ENCODE measurements at regions not wholly inside any gene's neighbourhood (a gene's known extent, or its start where the extent isn't known, plus 50 kb on each side); places are given as distances from the start of the nearest gene placed in this dataset.
"Not testable (repeated sequence)": the region's sequence is repeated elsewhere in the genome, so short reads cannot be mapped to it uniquely, and the experiment has no call there.

GRCh38 chr7:20839196-20839735 is 52.6 kb upstream of the SP8 start:
- DNase-seq, result no peak

- no peak for DNase-seq
Measured at GRCh38 chr7:20839987-20840386, 53.3 kb upstream of the SP8 start.

- no peak for DNase-seq
Measured at GRCh38 chr7:20846791-20847190, 60.1 kb upstream of the SP8 start.

- no peak for DNase-seq
Measured at GRCh38 chr7:20858951-20859350, 72.3 kb upstream of the SP8 start.

GRCh38 chr7:20861468-20861867 is 74.8 kb upstream of the SP8 start:
- DNase-seq, result no peak

GRCh38 chr7:20862554-20862953 is 75.9 kb upstream of the SP8 start:
- DNase-seq, result no peak

- DNase-seq, result no peak
Measured at GRCh38 chr7:20864221-20864620, 77.5 kb upstream of the SP8 start.

- no peak for DNase-seq
Measured at GRCh38 chr7:20865684-20866083, 79.0 kb upstream of the SP8 start.

GRCh38 chr7:20870977-20871376 is 84.3 kb upstream of the SP8 start:
- no peak for DNase-seq

- no peak for DNase-seq
Measured at GRCh38 chr7:20892776-20893175, 106.1 kb upstream of the SP8 start.

- no peak for DNase-seq
Measured at GRCh38 chr7:20894806-20895205, 108.1 kb upstream of the SP8 start.

GRCh38 chr7:20895563-20895962 is 108.9 kb upstream of the SP8 start:
- no peak for DNase-seq

- DNase-seq, result no peak
Measured at GRCh38 chr7:20896996-20897395, 110.3 kb upstream of the SP8 start.

GRCh38 chr7:20906801-20907453 is 120.2 kb upstream of the SP8 start:
- no peak for DNase-seq

GRCh38 chr7:20911081-20911480 is 124.4 kb upstream of the SP8 start:
- no peak for DNase-seq

- no peak for DNase-seq
Measured at GRCh38 chr7:20913853-20914252, 127.2 kb upstream of the SP8 start.

GRCh38 chr7:20916311-20916710 is 129.6 kb upstream of the SP8 start:
- no peak for DNase-seq

- no peak for DNase-seq
Measured at GRCh38 chr7:20917603-20918002, 130.9 kb upstream of the SP8 start.

GRCh38 chr7:20918156-20918555 is 131.5 kb upstream of the SP8 start:
- no peak for DNase-seq

GRCh38 chr7:20927178-20927577 is 140.5 kb upstream of the SP8 start:
- not testable (repeated sequence) for DNase-seq

- no peak for DNase-seq
Measured at GRCh38 chr7:20927976-20928375, 141.3 kb upstream of the SP8 start.

- DNase-seq, result no peak
Measured at GRCh38 chr7:20929199-20929598, 142.5 kb upstream of the SP8 start.

GRCh38 chr7:20931739-20932138 is 145.1 kb upstream of the SP8 start:
- no peak for DNase-seq

- no peak for DNase-seq
Measured at GRCh38 chr7:20932785-20933527, 146.3 kb upstream of the SP8 start.

Measured in hindlimb muscle (tissue), 1 donor.